ENCODE measurements at regions not wholly inside any gene's neighbourhood (a gene's known extent, or its start where the extent isn't known, plus 50 kb on each side); places are given as distances from the start of the nearest gene placed in this dataset.

DNA sequence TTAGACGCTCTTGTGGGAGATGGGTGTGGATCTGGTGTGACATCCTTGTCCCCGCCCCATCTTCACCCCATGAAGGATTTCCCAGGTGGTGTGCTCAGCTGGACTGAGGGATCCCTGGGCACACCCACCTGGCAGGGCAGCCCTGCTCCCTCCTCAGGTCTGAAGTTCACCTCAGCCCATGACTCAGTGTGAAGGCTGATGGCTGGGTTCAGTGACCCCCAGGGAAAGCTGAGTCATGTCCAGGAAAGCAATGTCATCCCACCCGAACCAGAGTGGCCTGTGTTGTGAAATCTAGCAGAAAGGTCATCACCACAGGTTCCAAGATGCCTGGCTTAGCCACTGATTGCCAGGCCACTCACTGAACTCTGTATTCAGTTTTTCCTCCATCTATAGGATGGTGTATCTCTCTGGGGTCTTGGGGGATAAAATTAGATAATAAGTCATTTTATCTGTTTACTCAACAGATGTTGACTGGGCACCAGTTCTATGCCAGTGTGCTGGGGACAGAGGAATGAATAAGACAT is 97.7 kb upstream of the JUN start (continued):
- TF ChIP-seq, protein P1, sequence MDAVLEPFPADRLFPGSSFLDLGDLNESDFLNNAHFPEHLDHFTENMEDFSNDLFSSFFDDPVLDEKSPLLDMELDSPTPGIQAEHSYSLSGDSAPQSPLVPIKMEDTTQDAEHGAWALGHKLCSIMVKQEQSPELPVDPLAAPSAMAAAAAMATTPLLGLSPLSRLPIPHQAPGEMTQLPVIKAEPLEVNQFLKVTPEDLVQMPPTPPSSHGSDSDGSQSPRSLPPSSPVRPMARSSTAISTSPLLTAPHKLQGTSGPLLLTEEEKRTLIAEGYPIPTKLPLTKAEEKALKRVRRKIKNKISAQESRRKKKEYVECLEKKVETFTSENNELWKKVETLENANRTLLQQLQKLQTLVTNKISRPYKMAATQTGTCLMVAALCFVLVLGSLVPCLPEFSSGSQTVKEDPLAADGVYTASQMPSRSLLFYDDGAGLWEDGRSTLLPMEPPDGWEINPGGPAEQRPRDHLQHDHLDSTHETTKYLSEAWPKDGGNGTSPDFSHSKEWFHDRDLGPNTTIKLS (IDR thresholded peaks at IDR 0.05; ENCODE audit: borderline replicate concordance, low read depth), result 0 out of 2 replicates have a peak, but pooled peaks have one; percentile 11
- peak; percentile 46; the same call in 1 of the 2 replicates for TF ChIP-seq KLF6 (CRISPR knock-in tag; IDR thresholded peaks at IDR 0.05; ENCODE audit: borderline replicate concordance)
- TF ChIP-seq FOXJ3 (CRISPR knock-in tag; IDR thresholded peaks at IDR 0.05), result no peak
- peak; percentile 100 for TF ChIP-seq ZNF316 (IDR thresholded peaks at IDR 0.05)

DNA sequence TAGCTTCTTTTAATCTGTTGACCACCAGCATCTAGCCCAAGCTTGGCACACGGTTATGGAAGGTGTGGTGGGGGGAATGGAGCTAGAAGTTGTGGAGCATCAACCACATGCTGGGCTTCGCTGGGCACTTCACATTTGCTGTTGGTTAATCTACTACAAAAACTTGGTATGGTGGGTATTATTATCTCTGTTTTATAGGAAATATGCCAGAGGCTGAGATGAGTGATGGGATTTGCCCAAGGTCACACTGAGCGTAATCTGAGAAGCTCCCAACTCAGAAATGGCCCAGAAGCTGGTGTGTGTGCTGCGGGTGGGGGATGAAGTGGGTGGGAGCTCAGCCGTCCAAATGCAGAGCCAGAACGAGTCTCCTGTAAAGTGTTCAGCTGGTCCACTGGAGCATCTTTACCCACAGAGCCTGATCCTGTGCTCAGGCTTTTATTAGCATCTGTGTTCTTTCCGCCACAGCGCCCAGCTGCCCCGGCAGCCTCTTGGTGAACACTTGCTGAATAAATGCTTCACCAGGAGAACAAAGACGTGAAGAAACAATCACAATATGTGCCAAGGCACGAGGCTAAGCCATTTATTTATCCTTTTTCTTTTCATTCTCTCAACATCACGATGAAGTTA is 98.6 kb upstream of the JUN start:
- Histone ChIP-seq H3K36me3 (ENCODE audit: control insufficient read depth, insufficient read depth, low read length) (no peaks in the 10 kb centered on the region), H3K4me2 (ENCODE audit: insufficient read depth, low read length) (no peak overlapping the region), H3K27ac (ENCODE audit: extremely low read depth, low read depth, low read length) (peak overlapping the region; percentile 97), H3K79me2 (ENCODE audit: control insufficient read depth, insufficient read depth, low read length) (no peaks in the 10 kb centered on the region), H3K4me1 (replicated peaks in 1 of 2; ENCODE audit: control insufficient read depth in 2 of 2, insufficient read depth in 2 of 2, low read length in 2 of 2) (peaks cover 44 to 64% of the 10 kb centered on the region in 2 experiments), H3K9me3 (replicated peaks; ENCODE audit: control insufficient read depth, insufficient read depth, low read depth, low read length) (no peaks in the 10 kb centered on the region), H3K27me3 (ENCODE audit: control insufficient read depth in 2 of 2, insufficient read depth in 2 of 2, low read length in 2 of 2) (no peaks in the 10 kb centered on the region), H3K9ac (ENCODE audit: insufficient read depth in 1 of 2, low read depth in 2 of 2, low read length in 2 of 2) (peak overlapping the region; percentile 67 to 75; a peak in 3 of 4 replicates), H3K4me3 (no peak overlapping the region), H4K20me1 (replicated peaks; ENCODE audit: control insufficient read depth, insufficient read depth, low read length) (no peaks in the 10 kb centered on the region), H2AFZ (ENCODE audit: low read depth, low read length) (0 out of 2 replicates have a peak overlapping the region, but pooled peaks have one; percentile 71), H3K9me1 (ENCODE audit: control insufficient read depth, insufficient read depth, low read length) (no peaks in the 10 kb centered on the region)
- intact Hi-C loops (cut with micrococcal nuclease), result loop anchor here (2.0 to 5.0 kb wide), 2 partner anchors 85 to 98 kb away; partner anchors contain the start of gene JUN
- in situ Hi-C loops (cut with MboI), result loop anchor here (10.0 kb wide), 1 partner anchor 98 kb away; the partner anchor contains the start of gene JUN
- ATAC-seq, result no peak
- TF ChIP-seq, protein P2, sequence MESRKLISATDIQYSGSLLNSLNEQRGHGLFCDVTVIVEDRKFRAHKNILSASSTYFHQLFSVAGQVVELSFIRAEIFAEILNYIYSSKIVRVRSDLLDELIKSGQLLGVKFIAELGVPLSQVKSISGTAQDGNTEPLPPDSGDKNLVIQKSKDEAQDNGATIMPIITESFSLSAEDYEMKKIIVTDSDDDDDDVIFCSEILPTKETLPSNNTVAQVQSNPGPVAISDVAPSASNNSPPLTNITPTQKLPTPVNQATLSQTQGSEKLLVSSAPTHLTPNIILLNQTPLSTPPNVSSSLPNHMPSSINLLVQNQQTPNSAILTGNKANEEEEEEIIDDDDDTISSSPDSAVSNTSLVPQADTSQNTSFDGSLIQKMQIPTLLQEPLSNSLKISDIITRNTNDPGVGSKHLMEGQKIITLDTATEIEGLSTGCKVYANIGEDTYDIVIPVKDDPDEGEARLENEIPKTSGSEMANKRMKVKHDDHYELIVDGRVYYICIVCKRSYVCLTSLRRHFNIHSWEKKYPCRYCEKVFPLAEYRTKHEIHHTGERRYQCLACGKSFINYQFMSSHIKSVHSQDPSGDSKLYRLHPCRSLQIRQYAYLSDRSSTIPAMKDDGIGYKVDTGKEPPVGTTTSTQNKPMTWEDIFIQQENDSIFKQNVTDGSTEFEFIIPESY (CRISPR knock-in tag; IDR thresholded peaks at IDR 0.05), result 0 out of 2 replicates have a peak, but pooled peaks have one; percentile 43
- TF ChIP-seq ZNF212 (CRISPR knock-in tag; IDR thresholded peaks at IDR 0.05) (no peak), PTTG1 (tag; IDR thresholded peaks at IDR 0.05; ENCODE audit: low read depth) (0 out of 2 replicates have a peak, but pooled peaks have one; percentile 7)
- TF ChIP-seq, protein P3, sequence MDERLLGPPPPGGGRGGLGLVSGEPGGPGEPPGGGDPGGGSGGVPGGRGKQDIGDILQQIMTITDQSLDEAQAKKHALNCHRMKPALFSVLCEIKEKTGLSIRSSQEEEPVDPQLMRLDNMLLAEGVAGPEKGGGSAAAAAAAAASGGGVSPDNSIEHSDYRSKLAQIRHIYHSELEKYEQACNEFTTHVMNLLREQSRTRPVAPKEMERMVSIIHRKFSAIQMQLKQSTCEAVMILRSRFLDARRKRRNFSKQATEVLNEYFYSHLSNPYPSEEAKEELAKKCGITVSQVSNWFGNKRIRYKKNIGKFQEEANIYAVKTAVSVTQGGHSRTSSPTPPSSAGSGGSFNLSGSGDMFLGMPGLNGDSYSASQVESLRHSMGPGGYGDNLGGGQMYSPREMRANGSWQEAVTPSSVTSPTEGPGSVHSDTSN (CRISPR knock-in tag; IDR thresholded peaks at IDR 0.05; ENCODE audit: low read depth), result no peak
- TF ChIP-seq, protein P3 (tag; conservative IDR thresholded peaks at IDR 0.05; ENCODE audit: low read depth), result 0 out of 2 replicates have a peak, but pooled peaks have one; percentile 10
- ChIA-PET CTCF (ENCODE audit: low intra/inter-chr PET ratio) (no interaction called here), POLR2A (interaction anchor here (0.6 to 3.1 kb wide), 5 partner anchors 8 to 1875 kb away, joined by 3 to 17 read pairs (median 3); no protein-coding TSS in a partner anchor)
- no peak for DNase-seq (ENCODE audit: extremely low read depth in 1 of 4, low spot score in 3 of 4)
- WGBS (ENCODE audit: insufficient coverage, low coverage, missing lambda C conversion rate), result 70% methylated on average over 9 of the region's 12 CpGs
- BruUV-seq (replicated peaks), result no TSS peak
- FAIRE-seq, result no peak
